Tibial nerve (tissue), 4 donors: ENCODE measurements at regions not wholly inside any gene's neighbourhood (a gene's known extent, or its start where the extent isn't known, plus 50 kb on each side); places are given as distances from the start of the nearest gene placed in this dataset.

Experiments used
- DNase-seq, 2 donors: peaks; one replicate each; pipeline ENCODE4 v3.0.0-alpha.2; 2019; ENCODE audit warnings: low spot score in 2 of 2
- H3K27ac ChIP-seq, 4 donors: fragments of 200-600 bp; sonication (generic) in 3 of 4; one replicate each; pipeline ENCODE4 v1.5.1; 2017 to 2019; ENCODE audit warnings: mild to moderate bottlenecking in 1 of 4
- H3K27me3 ChIP-seq, 2 donors: fragments of 200-600 bp; sonication (generic) in 1 of 2; one replicate each; pipeline versions ENCODE4 v1.5.1 to v1.6.0; 2017 to 2019
- H3K36me3 ChIP-seq, 3 donors: fragments of 200-600 bp; sonication (generic); one replicate each; pipeline ENCODE4 v1.5.1; 2018 to 2019
- H3K4me1 ChIP-seq, 4 donors: fragments of 200-600 bp; sonication (generic) in 3 of 4; one replicate each; pipeline ENCODE4 v1.5.1; 2017 to 2019
- H3K4me3 ChIP-seq, 4 donors: fragments of 200-600 bp; sonication (generic) in 3 of 4; one replicate each; pipeline ENCODE4 v1.5.1; 2017 to 2019; ENCODE audit warnings: mild to moderate bottlenecking in 1 of 4, moderate library complexity in 1 of 4
- H3K9me3 ChIP-seq, 4 donors: fragments of 200-600 bp; sonication (generic) in 3 of 4; one replicate each; pipeline ENCODE4 v1.5.1; 2017 to 2019
- CTCF ChIP-seq, 5 experiments: fragments of 200-600 bp in 3 of 5; fragments of 450-650 bp in 2 of 5; sonication (generic) in 3 of 5; IDR thresholded peaks; one replicate each; pipeline ENCODE4 v1.5.1; 2016 to 2019; ENCODE audit warnings: antibody characterized with exemption in 5 of 5, mild to moderate bottlenecking in 3 of 5, moderate library complexity in 2 of 5
- EP300 ChIP-seq, 2 donors: sonication (generic); formaldehyde crosslinking; IDR thresholded peaks; one replicate each; pipeline ENCODE4 v1.6.1; 2017; ENCODE audit warnings: antibody characterized with exemption in 2 of 2, mild to moderate bottlenecking in 1 of 2
- POLR2A ChIP-seq, 2 donors: fragments of 450-650 bp; IDR thresholded peaks; one replicate each; pipeline ENCODE4 v1.6.1; 2017; ENCODE audit warnings: antibody characterized with exemption in 2 of 2, mild to moderate bottlenecking in 2 of 2, moderate library complexity in 2 of 2
- WGBS, 2 donors: methylation state at CpG; one replicate each; pipeline ENCODE4 v1.1.5; 2018; 5-methylcytosine and 5-hydroxymethylcytosine counted together

GRCh38 chr15:53246404-53246803 lies 456.3 kb upstream of the ONECUT1 start:
- no peaks in the 10 kb centered on the region for H3K4me1 ChIP-seq
- peak overlapping the region in 1 of 4 donors; percentile 71 for H3K27ac ChIP-seq
- 83 to 94% methylated on average over 1 of the region's 1 CpG for WGBS, 2 donors
- no peaks in the 10 kb centered on the region for H3K36me3 ChIP-seq
- no peak for DNase-seq
- TF ChIP-seq EP300 (IDR thresholded peaks at IDR 0.05), result no peak
- no peak for TF ChIP-seq POLR2A (IDR thresholded peaks at IDR 0.05)
- H3K27me3 ChIP-seq, result no peaks in the 10 kb centered on the region
- no peak overlapping the region for H3K4me3 ChIP-seq
- no peaks in the 10 kb centered on the region for H3K9me3 ChIP-seq

- DNase-seq, result no peak
- H3K36me3 ChIP-seq, result no peaks in the 10 kb centered on the region
- H3K27me3 ChIP-seq, result no peaks in the 10 kb centered on the region
- WGBS, 2 donors, result 37 to 42% methylated on average over 2 of the region's 2 CpGs
- H3K27ac ChIP-seq, result no peak overlapping the region
- no peak overlapping the region for H3K4me3 ChIP-seq
- H3K9me3 ChIP-seq, result no peaks in the 10 kb centered on the region
- no peaks in the 10 kb centered on the region for H3K4me1 ChIP-seq
- no peak for TF ChIP-seq POLR2A (IDR thresholded peaks at IDR 0.05)
These were observed 443.7 kb upstream of the ONECUT1 start for GRCh38 chr15:53233801-53234200.

- Histone ChIP-seq H3K27me3 (no peaks in the 10 kb centered on the region), H3K4me3 (no peak overlapping the region), H3K27ac (no peak overlapping the region), H3K4me1 (no peaks in the 10 kb centered on the region), H3K9me3 (no peaks in the 10 kb centered on the region), H3K36me3 (no peaks in the 10 kb centered on the region)
- TF ChIP-seq POLR2A (IDR thresholded peaks at IDR 0.05), result no peak
- no peak for TF ChIP-seq CTCF (IDR thresholded peaks at IDR 0.05)
- TF ChIP-seq EP300 (IDR thresholded peaks at IDR 0.05), result no peak
- DNase-seq, result no peak
- whole genome bisulfite sequencing, 2 donors, result 72% methylated on average over 1 of the region's 1 CpG
These were observed 440.3 kb upstream of the ONECUT1 start for GRCh38 chr15:53230473-53230872.

GRCh38 chr15:53226559-53226958 lies 436.4 kb upstream of the ONECUT1 start:
- no peak for DNase-seq
- 84 to 85% methylated on average over 2 of the region's 2 CpGs for WGBS, 2 donors

GRCh38 chr15:53225781-53226180 lies 435.6 kb upstream of the ONECUT1 start:
- Histone ChIP-seq H3K27ac (peak overlapping the region in 1 of 4 donors; percentile 26), H3K4me3 (no peak overlapping the region), H3K4me1 (no peaks in the 10 kb centered on the region), H3K27me3 (no peaks in the 10 kb centered on the region), H3K9me3 (no peaks in the 10 kb centered on the region), H3K36me3 (no peaks in the 10 kb centered on the region)
- TF ChIP-seq CTCF (IDR thresholded peaks at IDR 0.05), result no peak
- no peak for TF ChIP-seq EP300 (IDR thresholded peaks at IDR 0.05)
- TF ChIP-seq POLR2A (IDR thresholded peaks at IDR 0.05), result no peak
- WGBS, 2 donors, result 43 to 44% methylated on average over 3 of the region's 3 CpGs
- no peak for DNase-seq

More at GRCh38 chr15:53226559-53226958, 436.4 kb upstream of the ONECUT1 start:
- TF ChIP-seq CTCF (IDR thresholded peaks at IDR 0.05) (no peak), EP300 (IDR thresholded peaks at IDR 0.05) (no peak), POLR2A (IDR thresholded peaks at IDR 0.05) (no peak)
- Histone ChIP-seq H3K36me3 (no peaks in the 10 kb centered on the region), H3K9me3 (no peaks in the 10 kb centered on the region), H3K27ac (peak overlapping the region in 1 of 4 donors; percentile 26), H3K27me3 (no peaks in the 10 kb centered on the region), H3K4me1 (no peaks in the 10 kb centered on the region), H3K4me3 (no peak overlapping the region)

- Histone ChIP-seq H3K4me1 (no peaks in the 10 kb centered on the region), H3K4me3 (no peak overlapping the region), H3K27me3 (no peaks in the 10 kb centered on the region), H3K36me3 (no peaks in the 10 kb centered on the region), H3K27ac (no peak overlapping the region), H3K9me3 (no peaks in the 10 kb centered on the region)
- TF ChIP-seq CTCF (IDR thresholded peaks at IDR 0.05) (no peak), POLR2A (IDR thresholded peaks at IDR 0.05) (no peak), EP300 (IDR thresholded peaks at IDR 0.05) (no peak)
- DNase-seq, result no peak
These were observed 434.2 kb upstream of the ONECUT1 start for GRCh38 chr15:53224371-53224770.
